ENCODE measurements at regions not wholly inside any gene's neighbourhood (a gene's known extent, or its start where the extent isn't known, plus 50 kb on each side); places are given as distances from the start of the nearest gene placed in this dataset.
A peak's percentile ranks its signal among the peaks of the same experiment; 100 is the strongest.

GRCh38 chr13:80116107-80116506 lies 224.8 kb downstream of the SPRY2 start:
- WGBS, 2 experiments (ENCODE audit: extremely low coverage in 2 of 2, insufficient read length in 1 of 2): no CpG with 5 or more reads among the region's 3 CpGs
- H2BK15ac ChIP-seq (ENCODE audit: low read depth, low read length): no peak overlapping the region
- H3K27me3 ChIP-seq (ENCODE audit: control insufficient read depth, insufficient read depth, low read length): no peaks in the 10 kb centered on the region
- no peak overlapping the region for H2BK5ac ChIP-seq (ENCODE audit: low read depth, low read length, poor library complexity, severe bottlenecking)
- no peaks in the 10 kb centered on the region for H3K79me1 ChIP-seq (ENCODE audit: low read depth in 1 of 2, low read length in 2 of 2)
- CTCF ChIA-PET: no interaction called here
- H4K91ac ChIP-seq (ENCODE audit: insufficient read depth, low read depth, low read length): no peak overlapping the region
- H3K23ac ChIP-seq (ENCODE audit: low read depth, low read length): no peak overlapping the region
- no peak overlapping the region for H3K18ac ChIP-seq (ENCODE audit: low read depth, low read length)
- BruUV-seq (replicated peaks): no TSS peak
- intact Hi-C loops (cut with micrococcal nuclease): no loop called here
- H4K5ac ChIP-seq (ENCODE audit: low read depth, low read length): no peak overlapping the region
- no peak overlapping the region for H3K4me2 ChIP-seq (ENCODE audit: low read depth, low read length)
- no peak overlapping the region for H2BK20ac ChIP-seq (ENCODE audit: low read depth, low read length)
- no peaks in the 10 kb centered on the region for H4K20me1 ChIP-seq (ENCODE audit: insufficient read depth, low read length)
- H3K27ac ChIP-seq (ENCODE audit: insufficient read depth, low read length): no peak overlapping the region
- H3K4me1 ChIP-seq (ENCODE audit: control insufficient read depth, insufficient read depth, low read length): no peaks in the 10 kb centered on the region
- H3K4ac ChIP-seq (ENCODE audit: low read depth, low read length): no peak overlapping the region
- DNase-seq (peak; percentile 88), ATAC-seq (ENCODE audit: low read depth) (peak; percentile 90)
- no peak overlapping the region for H2AK5ac ChIP-seq (ENCODE audit: low read depth, low read length)
- no peak overlapping the region for H2BK120ac ChIP-seq (ENCODE audit: low read depth, low read length)
- H3K36me3 ChIP-seq (ENCODE audit: control insufficient read depth, insufficient read depth, low read length): no peaks in the 10 kb centered on the region
- no peak overlapping the region for H3K4me3 ChIP-seq (ENCODE audit: insufficient read depth, low read depth, low read length)
- no peak overlapping the region for H3K9ac ChIP-seq (ENCODE audit: low read depth, low read length)
- H2AFZ ChIP-seq (replicated peaks; ENCODE audit: low read length, poor library complexity): no peak overlapping the region
- no peak overlapping the region for H2AK9ac ChIP-seq (replicated peaks; ENCODE audit: low read depth, low read length, poor library complexity)
- no peaks in the 10 kb centered on the region for H3K9me3 ChIP-seq (ENCODE audit: control insufficient read depth, insufficient read depth, low read length)
- H3K56ac ChIP-seq (ENCODE audit: extremely low read depth, insufficient read depth, low read length): no peak overlapping the region
- POLR2A ChIA-PET (ENCODE audit: unreplicated experiment): no interaction called here
- in situ Hi-C loops (cut with MboI; ENCODE audit: low sequenced_read_pairs): no loop called here
- no peak overlapping the region for H4K8ac ChIP-seq (ENCODE audit: low read depth in 2 of 2, low read length in 2 of 2)
- H3K9me1 ChIP-seq (ENCODE audit: insufficient read depth, low read length): no peaks in the 10 kb centered on the region
- no peak overlapping the region for H3K14ac ChIP-seq (replicated peaks; ENCODE audit: low read depth, low read length)
- dilution Hi-C loops (cut with HindIII; ENCODE audit: low sequenced_read_pairs, unreplicated experiment): no loop called here
- TF ChIP-seq NFE2L2 (IDR thresholded peaks at IDR 0.05; ENCODE audit: low read depth, low read length) (no peak), CTCF (conservative IDR thresholded peaks at IDR 0.05; ENCODE audit: low read depth, low read length) (no peak), RFX5 (IDR thresholded peaks at IDR 0.05; ENCODE audit: low read depth, low read length) (no peak), FOS (IDR thresholded peaks at IDR 0.05; ENCODE audit: low read depth, low read length) (peak; percentile 67), MXI1 (IDR thresholded peaks at IDR 0.05; ENCODE audit: borderline replicate concordance, low read depth, low read length) (no peak)

All from IMR-90 (cell line).